Naive thymus-derived CD8-positive, alpha-beta T cell (primary cell): ENCODE measurements at regions not wholly inside any gene's neighbourhood (a gene's known extent, or its start where the extent isn't known, plus 50 kb on each side); places are given as distances from the start of the nearest gene placed in this dataset.

ENCODE experiments used
- ATAC-seq, 2 donors: fragments of 150-1000 bp; cut with Tn5 transposase in 1 of 2; sonication (Bioruptor Pico), chemical (Tn5 transposase) in 1 of 2; 1 replicate in 1 of 2; 2 replicates in 1 of 2; pipeline ENCODE4 v1.10.0; 2021; ENCODE audit warnings: mild to moderate bottlenecking in 2 of 2, moderate library complexity in 2 of 2
- POLR2A ChIA-PET: fragments of 350-600 bp; sonication (Branson Sonifier 250); formaldehyde crosslinking; loops from one replicate; lab custom pipeline; 2021; ENCODE audit warnings: antibody characterized with exemption; lab: Charles Lee
- DNase-seq, 10 donors: peaks; one replicate each; pipeline versions ENCODE4 v3.0.0 to v3.0.0-alpha.2; 2020 to 2022
- H3K27ac Mint-ChIP-seq, 10 donors: one replicate each; pipeline ENCODE4 v1.8.0; 2020 to 2022; ENCODE audit warnings: mild to moderate bottlenecking in 10 of 10, mixed read lengths in 10 of 10, moderate library complexity in 4 of 10, inconsistent platforms in 1 of 10
- H3K27me3 Mint-ChIP-seq, 5 donors: one replicate each; pipeline ENCODE4 v1.8.0; 2021 to 2022; ENCODE audit warnings: mixed read lengths in 5 of 5
- H3K36me3 Mint-ChIP-seq, 3 donors: one replicate each; pipeline ENCODE4 v1.8.0; 2020 to 2022; ENCODE audit warnings: mixed read lengths in 3 of 3, mild to moderate bottlenecking in 2 of 3, inconsistent platforms in 1 of 3
- H3K4me1 Mint-ChIP-seq, 4 donors: one replicate each; pipeline ENCODE4 v1.8.0; 2021 to 2022; ENCODE audit warnings: mixed read lengths in 4 of 4
- H3K4me3 Mint-ChIP-seq, 10 donors: one replicate each; pipeline ENCODE4 v1.8.0; 2020 to 2022; ENCODE audit warnings: mild to moderate bottlenecking in 10 of 10, mixed read lengths in 10 of 10, moderate library complexity in 6 of 10, inconsistent platforms in 1 of 10
- H3K9me3 Mint-ChIP-seq, 9 donors: one replicate each; pipeline ENCODE4 v1.8.0; 2020 to 2022; ENCODE audit warnings: mixed read lengths in 9 of 9, mild to moderate bottlenecking in 3 of 9, inconsistent platforms in 1 of 9, moderate library complexity in 1 of 9

GRCh38 chr6:144898052-144898689 is 613.0 kb downstream of the UTRN start:
- peaks cover 0 to 20% (median 13%) of the 10 kb centered on the region in 9 donors for H3K9me3 Mint-ChIP-seq
- ATAC-seq (no peak), DNase-seq (no peak)
- POLR2A ChIA-PET: no interaction called here
- peaks cover 0 to 6% (median 0%) of the 10 kb centered on the region in 5 donors for H3K27me3 Mint-ChIP-seq
- peaks cover 0 to 20% (median 3%) of the 10 kb centered on the region in 3 donors for H3K36me3 Mint-ChIP-seq
- no peak overlapping the region for H3K27ac Mint-ChIP-seq
- no peak overlapping the region for H3K4me3 Mint-ChIP-seq
- H3K4me1 Mint-ChIP-seq: peaks cover 0 to 9% (median 2%) of the 10 kb centered on the region in 4 donors

GRCh38 chr6:144898741-144899140 is 613.6 kb downstream of the UTRN start:
- H3K27me3 Mint-ChIP-seq: peaks cover 0 to 6% (median 2%) of the 10 kb centered on the region in 5 donors
- no peak overlapping the region for H3K4me3 Mint-ChIP-seq
- ATAC-seq (no peak), DNase-seq (no peak)
- POLR2A ChIA-PET: no interaction called here
- no peak overlapping the region for H3K27ac Mint-ChIP-seq
- peaks cover 0 to 23% (median 3%) of the 10 kb centered on the region in 3 donors for H3K36me3 Mint-ChIP-seq
- peaks cover 0 to 9% (median 2%) of the 10 kb centered on the region in 4 donors for H3K4me1 Mint-ChIP-seq
- H3K9me3 Mint-ChIP-seq: peaks cover 0 to 25% (median 15%) of the 10 kb centered on the region in 9 donors

- no peak for DNase-seq
- H3K9me3 Mint-ChIP-seq: peaks cover 0 to 26% (median 15%) of the 10 kb centered on the region in 9 donors
These were observed 614.0 kb downstream of the UTRN start for GRCh38 chr6:144899161-144899560.

GRCh38 chr6:144901412-144901811 is 616.3 kb downstream of the UTRN start:
- H3K36me3 Mint-ChIP-seq: peaks cover 0 to 23% (median 3%) of the 10 kb centered on the region in 3 donors
- H3K4me1 Mint-ChIP-seq: no peaks in the 10 kb centered on the region
- H3K9me3 Mint-ChIP-seq: peaks cover 0 to 26% (median 15%) of the 10 kb centered on the region in 9 donors
- H3K27me3 Mint-ChIP-seq: peaks cover 0 to 8% (median 2%) of the 10 kb centered on the region in 5 donors
- DNase-seq (no peak), ATAC-seq (no peak)
- no peak overlapping the region for H3K27ac Mint-ChIP-seq
- POLR2A ChIA-PET: no interaction called here
- no peak overlapping the region for H3K4me3 Mint-ChIP-seq

More at GRCh38 chr6:144899161-144899560, 614.0 kb downstream of the UTRN start:
- H3K4me3 Mint-ChIP-seq: no peak overlapping the region
- peaks cover 0 to 9% (median 2%) of the 10 kb centered on the region in 4 donors for H3K4me1 Mint-ChIP-seq
- POLR2A ChIA-PET: no interaction called here
- H3K27ac Mint-ChIP-seq: no peak overlapping the region
- H3K27me3 Mint-ChIP-seq: peaks cover 0 to 6% (median 2%) of the 10 kb centered on the region in 5 donors
- no peak for ATAC-seq
- peaks cover 0 to 23% (median 3%) of the 10 kb centered on the region in 3 donors for H3K36me3 Mint-ChIP-seq

GRCh38 chr6:144908004-144908403 is 622.9 kb downstream of the UTRN start:
- POLR2A ChIA-PET: no interaction called here
- Mint-ChIP-seq H3K4me1 (peaks cover 0 to 9% (median 6%) of the 10 kb centered on the region in 4 donors), H3K4me3 (no peak overlapping the region), H3K36me3 (peaks cover 0 to 10% (median 2%) of the 10 kb centered on the region in 3 donors), H3K9me3 (peaks cover 0 to 9% (median 4%) of the 10 kb centered on the region in 9 donors), H3K27ac (no peak overlapping the region), H3K27me3 (peaks cover 2 to 15% (median 12%) of the 10 kb centered on the region in 5 donors)
- DNase-seq (no peak), ATAC-seq (no peak)

- peaks cover 0 to 7% (median 2%) of the 10 kb centered on the region in 9 donors for H3K9me3 Mint-ChIP-seq
- H3K27me3 Mint-ChIP-seq: peaks cover 2 to 13% (median 10%) of the 10 kb centered on the region in 5 donors
- H3K4me3 Mint-ChIP-seq: no peak overlapping the region
- POLR2A ChIA-PET: no interaction called here
- ATAC-seq (no peak), DNase-seq (no peak)
- H3K27ac Mint-ChIP-seq: no peak overlapping the region
- H3K4me1 Mint-ChIP-seq: peaks cover 0 to 9% (median 6%) of the 10 kb centered on the region in 4 donors
- peaks cover 0 to 10% (median 2%) of the 10 kb centered on the region in 3 donors for H3K36me3 Mint-ChIP-seq
These were observed 624.7 kb downstream of the UTRN start for GRCh38 chr6:144909753-144910285.

- H3K9me3 Mint-ChIP-seq: peaks cover 0 to 7% (median 2%) of the 10 kb centered on the region in 9 donors
- DNase-seq: no peak
- peaks cover 2 to 21% (median 13%) of the 10 kb centered on the region in 5 donors for H3K27me3 Mint-ChIP-seq
- no peak overlapping the region for H3K4me3 Mint-ChIP-seq
- POLR2A ChIA-PET: no interaction called here
- no peak overlapping the region for H3K27ac Mint-ChIP-seq
- peaks cover 0 to 10% (median 2%) of the 10 kb centered on the region in 3 donors for H3K36me3 Mint-ChIP-seq
- ATAC-seq: no peak
- peaks cover 0 to 9% (median 6%) of the 10 kb centered on the region in 4 donors for H3K4me1 Mint-ChIP-seq
These were observed 626.2 kb downstream of the UTRN start for GRCh38 chr6:144911322-144911721.

GRCh38 chr6:144912474-144912873 is 627.3 kb downstream of the UTRN start:
- no peak for DNase-seq
- Mint-ChIP-seq H3K27me3 (peaks cover 0 to 19% (median 10%) of the 10 kb centered on the region in 5 donors), H3K27ac (no peak overlapping the region), H3K4me3 (no peak overlapping the region), H3K36me3 (peaks cover 0 to 10% (median 2%) of the 10 kb centered on the region in 3 donors), H3K9me3 (peaks cover 0 to 7% (median 2%) of the 10 kb centered on the region in 9 donors), H3K4me1 (peaks cover 0 to 9% (median 6%) of the 10 kb centered on the region in 4 donors)
- ATAC-seq: no peak
- POLR2A ChIA-PET: no interaction called here

- DNase-seq: no peak
- Mint-ChIP-seq H3K4me3 (no peak overlapping the region), H3K4me1 (peaks cover 0 to 4% (median 0%) of the 10 kb centered on the region in 4 donors), H3K27ac (no peak overlapping the region), H3K27me3 (peaks cover 0 to 10% (median 5%) of the 10 kb centered on the region in 5 donors), H3K36me3 (peaks cover 0 to 5% (median 2%) of the 10 kb centered on the region in 3 donors), H3K9me3 (peaks cover 0 to 7% (median 0%) of the 10 kb centered on the region in 9 donors)
- no peak for ATAC-seq
- POLR2A ChIA-PET: no interaction called here
These were observed 632.9 kb downstream of the UTRN start for GRCh38 chr6:144918073-144918472.

GRCh38 chr6:144919560-144919959 is 634.4 kb downstream of the UTRN start:
- H3K27me3 Mint-ChIP-seq: peaks cover 0 to 10% (median 5%) of the 10 kb centered on the region in 5 donors
- ATAC-seq (no peak), DNase-seq (no peak)
- no peaks in the 10 kb centered on the region for H3K9me3 Mint-ChIP-seq
- no peaks in the 10 kb centered on the region for H3K36me3 Mint-ChIP-seq
- no peak overlapping the region for H3K4me3 Mint-ChIP-seq
- POLR2A ChIA-PET: no interaction called here
- H3K4me1 Mint-ChIP-seq: peaks cover 0 to 4% (median 0%) of the 10 kb centered on the region in 4 donors
- H3K27ac Mint-ChIP-seq: no peak overlapping the region

- ATAC-seq (no peak), DNase-seq (no peak)
- H3K4me3 Mint-ChIP-seq: no peak overlapping the region
- H3K27me3 Mint-ChIP-seq: peaks cover 0 to 10% (median 3%) of the 10 kb centered on the region in 5 donors
- POLR2A ChIA-PET: no interaction called here
- H3K4me1 Mint-ChIP-seq: peaks cover 0 to 4% (median 0%) of the 10 kb centered on the region in 4 donors
- H3K27ac Mint-ChIP-seq: no peak overlapping the region
- no peaks in the 10 kb centered on the region for H3K9me3 Mint-ChIP-seq
- H3K36me3 Mint-ChIP-seq: no peaks in the 10 kb centered on the region
These were observed 635.3 kb downstream of the UTRN start for GRCh38 chr6:144920391-144920961.

- ATAC-seq (no peak), DNase-seq (no peak)
- Mint-ChIP-seq H3K4me1 (peaks cover 0 to 4% (median 0%) of the 10 kb centered on the region in 4 donors), H3K27ac (no peak overlapping the region), H3K4me3 (no peak overlapping the region), H3K36me3 (no peaks in the 10 kb centered on the region), H3K27me3 (peaks cover 0 to 5% (median 0%) of the 10 kb centered on the region in 5 donors), H3K9me3 (no peaks in the 10 kb centered on the region)
- POLR2A ChIA-PET: no interaction called here
These were observed 636.3 kb downstream of the UTRN start for GRCh38 chr6:144921206-144921975.
